RWPE2 (cell line): ENCODE measurements at regions not wholly inside any gene's neighbourhood (a gene's known extent, or its start where the extent isn't known, plus 50 kb on each side); places are given as distances from the start of the nearest gene placed in this dataset.

Experiments
- ATAC-seq: fragments of 200-7000 bp; cut with Tn5 transposase; 3 replicates; pipeline ENCODE4 v1.9.1; 2021; ENCODE audit warnings: low read depth
- DNase-seq: peaks from one replicate; pipeline ENCODE4 v3.0.0-alpha.2; 2020; ENCODE audit warnings: low spot score
- H3K27ac ChIP-seq: fragments of 450-650 bp; 2 replicates; pipeline ENCODE4 v1.5.1; 2017; ENCODE audit warnings: mild to moderate bottlenecking; ENCODE audit not compliant: poor library complexity, severe bottlenecking
- H3K27me3 ChIP-seq: fragments of 250-450 bp; sonication (Bioruptor Pico); 2 replicates; pipeline ENCODE4 v1.5.1; 2021; ENCODE audit warnings: mild to moderate bottlenecking, moderate library complexity; ENCODE audit not compliant: insufficient read depth, poor library complexity, severe bottlenecking
- H3K36me3 ChIP-seq: fragments of 250-450 bp; sonication (Bioruptor Pico); 2 replicates; pipeline ENCODE4 v1.5.1; 2020; ENCODE audit warnings: low read depth, mild to moderate bottlenecking, moderate library complexity
- H3K4me1 ChIP-seq: fragments of 250-450 bp; sonication (Bioruptor Pico); 2 replicates; pipeline ENCODE4 v1.5.1; 2021; ENCODE audit warnings: mild to moderate bottlenecking, moderate library complexity; ENCODE audit not compliant: insufficient read depth, poor library complexity, severe bottlenecking
- H3K4me3 ChIP-seq: fragments of 250-450 bp; sonication (Bioruptor Pico); 2 replicates; pipeline ENCODE4 v1.5.1; 2021; ENCODE audit warnings: mild to moderate bottlenecking, moderate library complexity; ENCODE audit not compliant: severe bottlenecking
- H3K9me3 ChIP-seq: fragments of 250-450 bp; sonication (Bioruptor Pico); 2 replicates; pipeline ENCODE4 v1.5.1; 2021; ENCODE audit warnings: mild to moderate bottlenecking, moderate library complexity; ENCODE audit not compliant: severe bottlenecking
- CTCF ChIP-seq: fragments of 450-650 bp; IDR thresholded peaks from one replicate; pipeline ENCODE4 v1.5.1; 2017; ENCODE audit warnings: mild to moderate bottlenecking, moderate library complexity; ENCODE audit not compliant: poor library complexity, severe bottlenecking

DNA sequence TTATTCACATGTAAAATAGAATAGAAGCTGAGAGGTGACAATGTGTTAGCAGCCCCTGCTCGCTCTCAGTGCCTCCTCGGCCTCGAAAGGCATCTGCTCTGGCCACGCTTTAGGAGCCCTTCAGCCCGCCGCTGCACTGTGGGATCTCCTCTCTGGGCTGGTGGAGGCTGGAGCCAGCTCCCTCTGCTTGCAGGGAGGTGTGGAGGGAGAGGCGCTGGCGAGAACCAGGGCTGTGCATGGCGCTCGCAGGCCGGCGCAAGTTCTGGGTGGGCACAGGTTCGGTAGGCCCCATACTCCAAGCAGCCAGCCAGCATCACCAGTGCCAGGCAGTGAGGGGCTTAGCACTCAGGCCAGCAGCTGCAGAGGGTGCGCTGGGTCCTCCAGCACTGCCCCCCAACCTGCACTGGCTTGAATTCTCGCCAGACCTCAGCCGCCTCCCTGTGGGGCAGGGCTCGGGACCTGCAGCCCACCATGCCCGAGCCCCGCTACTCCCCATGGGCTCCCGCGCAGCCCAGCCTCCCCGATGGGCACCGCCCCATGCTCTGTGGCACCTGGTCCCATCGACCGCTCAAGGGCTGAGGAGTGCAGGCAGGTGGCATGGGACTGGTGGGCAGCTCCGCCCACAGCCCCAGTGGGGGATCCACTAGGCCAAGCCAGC is 1346.7 kb upstream of the IGFBP7 start:
- ATAC-seq (no peak), DNase-seq (no peak)
- H3K27me3 ChIP-seq = no peaks in the 10 kb centered on the region
- no peaks in the 10 kb centered on the region for H3K36me3 ChIP-seq
- TF ChIP-seq CTCF = no peak
- H3K9me3 ChIP-seq = no peaks in the 10 kb centered on the region
- H3K27ac ChIP-seq = no peak overlapping the region
- H3K4me1 ChIP-seq = no peaks in the 10 kb centered on the region
- no peak overlapping the region for H3K4me3 ChIP-seq

DNA sequence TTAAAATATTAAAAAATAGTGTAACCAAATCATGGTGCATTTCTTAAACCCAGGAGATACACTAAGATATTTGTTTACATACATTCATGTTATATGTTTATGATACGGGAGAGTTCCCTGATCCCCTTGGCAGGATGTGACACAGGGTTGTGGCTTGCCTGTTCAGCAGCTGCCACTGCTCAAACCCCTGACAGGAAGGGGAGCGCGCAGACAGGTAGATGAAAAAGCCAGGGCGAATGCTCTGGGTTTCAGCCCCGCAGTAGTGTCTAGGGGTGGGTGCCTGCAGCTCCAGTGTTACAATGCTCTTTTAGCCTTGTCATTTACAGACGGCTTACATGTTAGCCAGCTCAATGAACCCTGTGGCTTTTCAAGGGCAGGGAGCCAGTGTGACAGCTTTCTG is 1343.8 kb upstream of the IGFBP7 start:
- ATAC-seq (no peak), DNase-seq (no peak)
- Histone ChIP-seq H3K9me3 (no peaks in the 10 kb centered on the region), H3K36me3 (no peaks in the 10 kb centered on the region), H3K27ac (no peak overlapping the region), H3K4me1 (no peaks in the 10 kb centered on the region), H3K27me3 (no peaks in the 10 kb centered on the region), H3K4me3 (no peak overlapping the region)
- no peak for TF ChIP-seq CTCF

- TF ChIP-seq CTCF = no peak
Measured at GRCh38 chr4:58451707-58452106, 1341.5 kb upstream of the IGFBP7 start.

DNA sequence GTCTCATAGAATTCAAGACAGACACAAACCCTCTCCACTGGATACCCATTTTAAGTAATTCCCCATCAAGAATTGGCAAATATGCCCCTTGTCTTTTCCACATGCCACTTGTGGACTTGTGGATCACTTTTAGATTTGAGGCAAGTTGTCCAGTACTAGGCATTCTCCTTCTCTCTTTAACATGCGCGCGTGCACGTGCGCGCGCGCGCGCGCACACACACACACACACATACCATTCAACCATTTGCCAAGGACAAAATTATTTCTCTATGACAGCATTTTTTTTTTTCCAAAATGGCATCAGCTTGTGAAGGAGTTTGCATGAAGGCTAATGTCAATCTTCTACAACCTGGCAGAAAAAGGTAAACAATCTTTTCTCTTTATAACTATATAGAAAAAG is 1325.7 kb upstream of the IGFBP7 start:
- Histone ChIP-seq H3K9me3 (no peaks in the 10 kb centered on the region), H3K4me3 (no peak overlapping the region), H3K36me3 (no peaks in the 10 kb centered on the region), H3K4me1 (no peaks in the 10 kb centered on the region), H3K27ac (no peak overlapping the region), H3K27me3 (no peaks in the 10 kb centered on the region)
- no peak for TF ChIP-seq CTCF
- DNase-seq (no peak), ATAC-seq (no peak)

More at GRCh38 chr4:58451707-58452106, 1341.5 kb upstream of the IGFBP7 start:
- Histone ChIP-seq H3K9me3 (no peaks in the 10 kb centered on the region), H3K27me3 (no peaks in the 10 kb centered on the region), H3K4me1 (no peaks in the 10 kb centered on the region), H3K36me3 (no peaks in the 10 kb centered on the region), H3K4me3 (no peak overlapping the region), H3K27ac (no peak overlapping the region)
- DNase-seq (no peak), ATAC-seq (no peak)

DNA sequence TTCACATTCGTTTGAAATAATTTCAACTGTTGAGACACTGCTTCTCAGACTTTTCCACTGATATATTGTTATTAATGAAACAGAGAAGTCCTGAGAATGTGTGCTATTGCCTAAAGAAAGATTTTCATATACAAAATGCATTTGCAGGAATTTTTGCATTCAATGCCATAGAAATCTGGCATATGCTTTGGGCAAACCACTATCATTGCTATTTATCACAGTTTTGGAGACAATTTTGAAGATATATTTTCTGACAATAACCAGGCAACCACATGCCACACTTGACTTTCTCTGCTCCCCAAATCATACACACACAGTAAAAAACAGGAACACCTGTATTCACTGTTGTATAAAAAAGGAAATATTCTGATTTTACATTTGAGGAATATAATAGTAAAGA is 1303.7 kb upstream of the IGFBP7 start:
- H3K36me3 ChIP-seq = no peaks in the 10 kb centered on the region
- TF ChIP-seq CTCF = no peak
- no peak overlapping the region for H3K27ac ChIP-seq
- DNase-seq (no peak), ATAC-seq (no peak)
- no peaks in the 10 kb centered on the region for H3K9me3 ChIP-seq
- H3K4me3 ChIP-seq = no peak overlapping the region
- H3K27me3 ChIP-seq = no peaks in the 10 kb centered on the region
- no peaks in the 10 kb centered on the region for H3K4me1 ChIP-seq
